Stimulated activated CD8-positive, alpha-beta memory T cell treated with anti-CD3 and anti-CD28 coated beads, Interleukin-2, amount 100 ng/mL, for 1 hour (primary cell): ENCODE measurements at regions not wholly inside any gene's neighbourhood (a gene's known extent, or its start where the extent isn't known, plus 50 kb on each side); places are given as distances from the start of the nearest gene placed in this dataset.

Source experiments
- DNase-seq, 2 donors: peaks; one replicate each; pipeline ENCODE4 v3.0.0-alpha.2; 2020; ENCODE audit warnings: low read depth in 2 of 2

GRCh38 chr15:26477044-26477443 lies 295.8 kb downstream of the GABRB3 start:
- no peak for DNase-seq

GRCh38 chr15:26475554-26475953 lies 297.3 kb downstream of the GABRB3 start:
- no peak for DNase-seq

- no peak for DNase-seq
These were observed 300.2 kb downstream of the GABRB3 start for GRCh38 chr15:26472661-26473060.

GRCh38 chr15:26461847-26462608 lies 310.8 kb downstream of the GABRB3 start:
- DNase-seq = no peak

- DNase-seq = no peak
These were observed 312.7 kb downstream of the GABRB3 start for GRCh38 chr15:26460165-26460564.

- DNase-seq = no peak
These were observed 317.0 kb downstream of the GABRB3 start for GRCh38 chr15:26455828-26456227.

- DNase-seq = no peak
These were observed 319.0 kb downstream of the GABRB3 start for GRCh38 chr15:26453914-26454313.

GRCh38 chr15:26451995-26452394 lies 320.9 kb downstream of the GABRB3 start:
- DNase-seq = no peak

- no peak for DNase-seq
These were observed 323.6 kb downstream of the GABRB3 start for GRCh38 chr15:26449291-26449690.

GRCh38 chr15:26443321-26443720 lies 329.5 kb downstream of the GABRB3 start:
- DNase-seq = no peak

GRCh38 chr15:26442680-26443079 lies 330.2 kb downstream of the GABRB3 start:
- DNase-seq = no peak

GRCh38 chr15:26439681-26440080 lies 333.2 kb downstream of the GABRB3 start:
- no peak for DNase-seq

- DNase-seq = no peak
These were observed 334.1 kb downstream of the GABRB3 start for GRCh38 chr15:26438718-26439117.

GRCh38 chr15:26438316-26438715 lies 334.6 kb downstream of the GABRB3 start:
- no peak for DNase-seq

GRCh38 chr15:26433818-26434217 lies 339.0 kb downstream of the GABRB3 start:
- no peak for DNase-seq

- no peak for DNase-seq
These were observed 339.8 kb downstream of the GABRB3 start for GRCh38 chr15:26433060-26433459.

- DNase-seq = no peak
These were observed 351.8 kb downstream of the GABRB3 start for GRCh38 chr15:26421065-26421464.

GRCh38 chr15:26395624-26396023 lies 377.2 kb downstream of the GABRB3 start:
- no peak for DNase-seq

GRCh38 chr15:26394801-26395200 lies 378.1 kb downstream of the GABRB3 start:
- DNase-seq = no peak

GRCh38 chr15:26392956-26393355 lies 379.9 kb downstream of the GABRB3 start:
- no peak for DNase-seq

GRCh38 chr15:26391567-26392194 lies 381.2 kb downstream of the GABRB3 start:
- no peak for DNase-seq

GRCh38 chr15:26382444-26383072 lies 390.3 kb downstream of the GABRB3 start:
- no peak for DNase-seq

GRCh38 chr15:26378304-26378703 lies 394.6 kb downstream of the GABRB3 start:
- DNase-seq = no peak
